HL-60 (cell line): ENCODE measurements at regions not wholly inside any gene's neighbourhood (a gene's known extent, or its start where the extent isn't known, plus 50 kb on each side); places are given as distances from the start of the nearest gene placed in this dataset.

Experiments
- GABPA ChIP-seq: IDR thresholded peaks from 2 replicates; pipeline ENCODE4 v1.6.1; 2012; ENCODE audit warnings: low read depth
- POLR2AphosphoS5 ChIP-seq: IDR thresholded peaks from 2 replicates; pipeline ENCODE4 v1.6.1; 2012; ENCODE audit warnings: low read depth
- SPI1 ChIP-seq: IDR thresholded peaks from 2 replicates; pipeline ENCODE4 v1.6.1; 2012; ENCODE audit warnings: low read depth, mild to moderate bottlenecking, borderline replicate concordance
- TF ChIP-seq, protein P1 (sequence below): IDR thresholded peaks from one replicate; pipeline ENCODE4 v1.5.1; 2011; ENCODE audit warnings: low read length, control low read depth, inconsistent platforms; ENCODE audit not compliant: insufficient read depth
- TF ChIP-seq, protein P2 (sequence below): IDR thresholded peaks from 2 replicates; pipeline ENCODE4 v1.6.1; 2012; ENCODE audit warnings: low read depth; ENCODE audit not compliant: insufficient replicate concordance

DNA sequence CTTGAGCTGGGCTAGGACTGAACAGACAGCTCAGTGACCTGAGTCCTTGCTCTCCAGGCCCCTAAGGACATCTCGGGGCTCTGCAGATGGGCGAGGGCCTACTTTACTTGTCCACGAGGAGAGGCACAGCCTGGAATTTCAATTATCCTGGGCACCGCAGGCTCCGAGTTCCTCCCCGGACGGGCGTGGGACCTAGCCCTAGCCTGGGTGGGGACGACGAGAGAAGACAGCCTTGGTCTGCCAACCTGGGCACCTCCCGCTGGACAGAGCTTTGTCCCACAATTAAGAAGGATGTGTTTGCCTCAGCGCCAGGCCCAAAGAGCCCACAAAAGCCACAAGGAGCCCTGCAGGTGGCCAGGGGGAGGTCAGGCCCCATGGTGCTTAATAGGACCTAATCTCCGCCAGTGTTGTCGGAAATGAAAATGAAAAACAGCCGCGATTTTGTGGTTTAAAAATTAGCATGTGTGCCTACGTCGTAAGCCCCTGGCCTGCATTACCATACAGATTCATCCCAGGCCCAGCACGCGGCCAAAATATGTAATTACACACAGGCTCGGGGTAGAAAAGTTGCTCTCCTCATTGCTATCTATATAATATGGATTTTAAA is 51.4 kb upstream of the LHX1 start:
- TF ChIP-seq, protein P1, sequence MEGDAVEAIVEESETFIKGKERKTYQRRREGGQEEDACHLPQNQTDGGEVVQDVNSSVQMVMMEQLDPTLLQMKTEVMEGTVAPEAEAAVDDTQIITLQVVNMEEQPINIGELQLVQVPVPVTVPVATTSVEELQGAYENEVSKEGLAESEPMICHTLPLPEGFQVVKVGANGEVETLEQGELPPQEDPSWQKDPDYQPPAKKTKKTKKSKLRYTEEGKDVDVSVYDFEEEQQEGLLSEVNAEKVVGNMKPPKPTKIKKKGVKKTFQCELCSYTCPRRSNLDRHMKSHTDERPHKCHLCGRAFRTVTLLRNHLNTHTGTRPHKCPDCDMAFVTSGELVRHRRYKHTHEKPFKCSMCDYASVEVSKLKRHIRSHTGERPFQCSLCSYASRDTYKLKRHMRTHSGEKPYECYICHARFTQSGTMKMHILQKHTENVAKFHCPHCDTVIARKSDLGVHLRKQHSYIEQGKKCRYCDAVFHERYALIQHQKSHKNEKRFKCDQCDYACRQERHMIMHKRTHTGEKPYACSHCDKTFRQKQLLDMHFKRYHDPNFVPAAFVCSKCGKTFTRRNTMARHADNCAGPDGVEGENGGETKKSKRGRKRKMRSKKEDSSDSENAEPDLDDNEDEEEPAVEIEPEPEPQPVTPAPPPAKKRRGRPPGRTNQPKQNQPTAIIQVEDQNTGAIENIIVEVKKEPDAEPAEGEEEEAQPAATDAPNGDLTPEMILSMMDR, result no peak
- TF ChIP-seq POLR2AphosphoS5, result no peak
- TF ChIP-seq, protein P2, sequence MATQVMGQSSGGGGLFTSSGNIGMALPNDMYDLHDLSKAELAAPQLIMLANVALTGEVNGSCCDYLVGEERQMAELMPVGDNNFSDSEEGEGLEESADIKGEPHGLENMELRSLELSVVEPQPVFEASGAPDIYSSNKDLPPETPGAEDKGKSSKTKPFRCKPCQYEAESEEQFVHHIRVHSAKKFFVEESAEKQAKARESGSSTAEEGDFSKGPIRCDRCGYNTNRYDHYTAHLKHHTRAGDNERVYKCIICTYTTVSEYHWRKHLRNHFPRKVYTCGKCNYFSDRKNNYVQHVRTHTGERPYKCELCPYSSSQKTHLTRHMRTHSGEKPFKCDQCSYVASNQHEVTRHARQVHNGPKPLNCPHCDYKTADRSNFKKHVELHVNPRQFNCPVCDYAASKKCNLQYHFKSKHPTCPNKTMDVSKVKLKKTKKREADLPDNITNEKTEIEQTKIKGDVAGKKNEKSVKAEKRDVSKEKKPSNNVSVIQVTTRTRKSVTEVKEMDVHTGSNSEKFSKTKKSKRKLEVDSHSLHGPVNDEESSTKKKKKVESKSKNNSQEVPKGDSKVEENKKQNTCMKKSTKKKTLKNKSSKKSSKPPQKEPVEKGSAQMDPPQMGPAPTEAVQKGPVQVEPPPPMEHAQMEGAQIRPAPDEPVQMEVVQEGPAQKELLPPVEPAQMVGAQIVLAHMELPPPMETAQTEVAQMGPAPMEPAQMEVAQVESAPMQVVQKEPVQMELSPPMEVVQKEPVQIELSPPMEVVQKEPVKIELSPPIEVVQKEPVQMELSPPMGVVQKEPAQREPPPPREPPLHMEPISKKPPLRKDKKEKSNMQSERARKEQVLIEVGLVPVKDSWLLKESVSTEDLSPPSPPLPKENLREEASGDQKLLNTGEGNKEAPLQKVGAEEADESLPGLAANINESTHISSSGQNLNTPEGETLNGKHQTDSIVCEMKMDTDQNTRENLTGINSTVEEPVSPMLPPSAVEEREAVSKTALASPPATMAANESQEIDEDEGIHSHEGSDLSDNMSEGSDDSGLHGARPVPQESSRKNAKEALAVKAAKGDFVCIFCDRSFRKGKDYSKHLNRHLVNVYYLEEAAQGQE, result no peak
- TF ChIP-seq GABPA, result no peak
- no peak for TF ChIP-seq SPI1
